Activated naive CD4-positive, alpha-beta T cell treated with anti-CD3 and anti-CD28 coated beads for 36 hours (primary cell): ENCODE measurements at regions not wholly inside any gene's neighbourhood (a gene's known extent, or its start where the extent isn't known, plus 50 kb on each side); places are given as distances from the start of the nearest gene placed in this dataset.

Experiments
- CTCF ChIA-PET: fragments of 350-600 bp; sonication (Branson Sonifier 250); formaldehyde crosslinking; loops from one replicate; lab custom pipeline; 2021; ENCODE audit warnings: antibody characterized with exemption; lab: Charles Lee
- DNase-seq: peaks from one replicate; pipeline ENCODE4 v3.0.0-alpha.2; 2020
- H3K27ac Mint-ChIP-seq: one replicate; pipeline ENCODE4 v1.8.0; 2021; ENCODE audit warnings: mild to moderate bottlenecking, mixed read lengths
- H3K27me3 Mint-ChIP-seq: one replicate; pipeline ENCODE4 v1.8.0; 2021; ENCODE audit warnings: low read depth, mixed read lengths
- H3K36me3 Mint-ChIP-seq: one replicate; pipeline ENCODE4 v1.8.0; 2021; ENCODE audit warnings: low read depth, mixed read lengths
- H3K4me1 Mint-ChIP-seq: one replicate; pipeline ENCODE4 v1.8.0; 2021; ENCODE audit warnings: low read depth, mixed read lengths
- H3K4me3 Mint-ChIP-seq: one replicate; pipeline ENCODE4 v1.8.0; 2021; ENCODE audit warnings: mild to moderate bottlenecking, moderate library complexity, mixed read lengths
- H3K9me3 Mint-ChIP-seq: one replicate; pipeline ENCODE4 v1.8.0; 2021; ENCODE audit warnings: mixed read lengths
- intact Hi-C: fragments of 100-400 bp; cut with micrococcal nuclease; formaldehyde crosslinking; loops from one replicate; pipeline ENCODE4 v1.15.1; 2023

DNA sequence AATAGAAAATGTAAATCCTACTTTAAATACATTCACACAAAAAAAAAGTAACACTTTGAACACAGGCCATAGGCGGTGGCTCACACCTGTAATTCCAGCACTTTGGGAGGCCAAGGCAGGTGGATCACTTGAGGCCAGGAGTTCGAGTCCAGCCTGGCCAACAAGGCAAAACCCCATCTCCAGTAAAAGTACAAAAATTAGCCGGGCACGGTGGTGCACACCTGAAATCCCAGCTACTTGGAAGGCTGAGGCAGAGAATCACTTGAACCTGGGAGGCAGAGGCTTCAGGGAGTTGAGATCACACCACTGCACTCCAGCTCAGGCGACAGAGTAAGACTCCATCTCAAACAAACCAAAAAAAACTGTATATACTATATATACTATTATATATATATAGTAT lies 303.6 kb downstream of the BCL11A start:
- Mint-ChIP-seq H3K4me1 (no peaks in the 10 kb centered on the region), H3K27ac (no peak overlapping the region)
- CTCF ChIA-PET: no interaction called here

GRCh38 chr2:60247471-60247870 lies 306.0 kb downstream of the BCL11A start:
- Mint-ChIP-seq H3K27ac (no peak overlapping the region), H3K4me3 (no peak overlapping the region), H3K9me3 (no peaks in the 10 kb centered on the region), H3K4me1 (no peaks in the 10 kb centered on the region), H3K36me3 (no peaks in the 10 kb centered on the region), H3K27me3 (peaks cover 3% of the 10 kb centered on the region)
- no peak for DNase-seq
- CTCF ChIA-PET: no interaction called here
- intact Hi-C loops: no loop called here

More for the DNA sequence above, 303.6 kb downstream of the BCL11A start:
- intact Hi-C loops: no loop called here
- Mint-ChIP-seq H3K4me3 (no peak overlapping the region), H3K9me3 (no peaks in the 10 kb centered on the region), H3K27me3 (no peaks in the 10 kb centered on the region), H3K36me3 (no peaks in the 10 kb centered on the region)
- no peak for DNase-seq

- H3K9me3 Mint-ChIP-seq: no peaks in the 10 kb centered on the region
- no peak for DNase-seq
- H3K27ac Mint-ChIP-seq: no peak overlapping the region
- peaks cover 3% of the 10 kb centered on the region for H3K27me3 Mint-ChIP-seq
- no peaks in the 10 kb centered on the region for H3K36me3 Mint-ChIP-seq
- no peak overlapping the region for H3K4me3 Mint-ChIP-seq
- intact Hi-C loops: no loop called here
- CTCF ChIA-PET: no interaction called here
- no peaks in the 10 kb centered on the region for H3K4me1 Mint-ChIP-seq
Observed at GRCh38 chr2:60246583-60246982, 306.9 kb downstream of the BCL11A start.

DNA sequence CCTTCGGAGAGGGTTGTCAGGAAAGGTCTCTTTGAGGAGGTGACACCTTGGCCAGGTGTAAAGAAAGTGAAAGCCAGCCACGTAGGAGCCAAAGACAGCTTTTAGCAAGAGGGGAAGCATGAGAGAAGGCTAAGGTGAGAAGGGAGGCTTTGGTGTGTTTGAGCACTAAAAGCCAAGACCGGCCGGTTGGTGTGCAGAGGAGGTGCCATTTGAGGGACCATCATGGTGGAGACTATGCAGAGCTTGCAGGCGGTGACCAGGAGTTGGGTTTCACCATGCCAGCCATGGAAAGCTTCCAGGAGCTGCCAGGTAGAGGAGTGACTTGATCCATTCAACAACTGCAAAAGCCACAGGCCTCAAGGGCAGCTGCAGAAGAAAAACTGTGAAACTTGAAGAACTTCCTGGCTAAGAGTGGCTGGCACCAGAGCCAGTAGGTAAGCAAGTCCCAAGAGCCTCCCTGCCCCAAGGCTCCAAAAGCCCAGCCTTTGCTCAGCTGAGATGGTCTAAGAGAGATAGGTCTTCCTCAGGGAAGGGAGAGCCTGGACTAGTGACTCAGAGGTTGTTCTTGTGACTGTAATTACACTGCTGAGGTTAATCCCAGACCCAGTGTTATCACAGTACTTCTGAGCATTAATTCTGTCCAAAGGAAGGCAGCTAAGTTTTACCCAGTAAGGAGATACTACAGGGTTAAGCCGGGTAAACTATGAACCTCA lies 319.0 kb downstream of the BCL11A start:
- Mint-ChIP-seq H3K27me3 (no peaks in the 10 kb centered on the region), H3K36me3 (no peaks in the 10 kb centered on the region)
- CTCF ChIA-PET: no interaction called here

GRCh38 chr2:60230596-60230995 lies 322.9 kb downstream of the BCL11A start:
- H3K27me3 Mint-ChIP-seq: peaks cover 1% of the 10 kb centered on the region
- H3K36me3 Mint-ChIP-seq: no peaks in the 10 kb centered on the region
- intact Hi-C loops: no loop called here
- H3K9me3 Mint-ChIP-seq: peaks cover 5% of the 10 kb centered on the region
- DNase-seq: no peak
- H3K4me3 Mint-ChIP-seq: no peak overlapping the region
- H3K4me1 Mint-ChIP-seq: no peaks in the 10 kb centered on the region
- CTCF ChIA-PET: no interaction called here
- H3K27ac Mint-ChIP-seq: no peak overlapping the region

More for the DNA sequence above, 319.0 kb downstream of the BCL11A start:
- no peaks in the 10 kb centered on the region for H3K4me1 Mint-ChIP-seq
- no peak overlapping the region for H3K4me3 Mint-ChIP-seq
- no peak for DNase-seq
- peaks cover 6% of the 10 kb centered on the region for H3K9me3 Mint-ChIP-seq
- no peak overlapping the region for H3K27ac Mint-ChIP-seq
- intact Hi-C loops: no loop called here

DNA sequence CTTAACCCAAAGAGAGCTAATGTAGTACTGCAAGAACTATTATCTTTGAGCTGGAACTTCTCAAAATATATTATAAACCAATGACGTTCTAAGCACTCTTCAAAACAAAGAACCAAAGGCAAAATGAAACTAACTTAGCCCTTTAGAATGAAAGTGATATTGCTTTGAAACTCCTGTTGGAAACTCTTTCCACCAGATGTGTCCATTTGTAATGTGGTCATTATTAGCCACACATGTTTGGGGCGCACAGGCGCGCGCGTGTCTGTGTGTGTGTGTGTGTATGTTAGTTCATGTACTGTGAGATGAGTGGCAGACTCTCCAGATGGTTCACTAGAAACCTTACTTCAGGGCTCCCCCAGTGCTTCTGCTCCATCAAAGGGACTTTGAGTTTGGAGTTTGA lies 323.4 kb downstream of the BCL11A start:
- Mint-ChIP-seq H3K4me3 (no peak overlapping the region), H3K4me1 (no peaks in the 10 kb centered on the region), H3K27me3 (peaks cover 1% of the 10 kb centered on the region), H3K27ac (no peak overlapping the region), H3K36me3 (no peaks in the 10 kb centered on the region), H3K9me3 (peaks cover 5% of the 10 kb centered on the region)
- CTCF ChIA-PET: no interaction called here
- DNase-seq: no peak
- intact Hi-C loops: no loop called here

DNA sequence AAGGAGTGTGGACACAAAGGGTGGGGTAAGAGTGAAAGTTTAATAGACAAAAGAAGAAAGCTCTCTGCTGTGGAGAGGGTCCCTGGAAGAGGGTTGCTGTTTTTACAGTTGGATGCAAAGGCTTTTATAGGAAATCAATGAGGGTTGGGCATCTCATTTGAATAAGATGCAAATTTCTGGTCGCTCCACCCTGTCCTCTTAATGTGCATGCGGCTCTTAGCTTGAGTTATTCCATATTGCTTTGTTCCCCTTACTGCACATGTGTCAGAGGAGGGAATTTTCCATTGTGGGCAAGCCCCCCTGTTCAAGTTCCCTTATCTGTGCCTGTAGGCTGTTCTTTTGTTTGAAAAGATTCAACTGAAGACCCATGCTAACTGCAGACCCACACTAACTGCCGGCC lies 326.5 kb downstream of the BCL11A start:
- H3K9me3 Mint-ChIP-seq: peaks cover 2% of the 10 kb centered on the region
- CTCF ChIA-PET: no interaction called here
- H3K36me3 Mint-ChIP-seq: no peaks in the 10 kb centered on the region
- DNase-seq: no peak
- H3K4me3 Mint-ChIP-seq: no peak overlapping the region
- H3K27me3 Mint-ChIP-seq: peaks cover 1% of the 10 kb centered on the region
- intact Hi-C loops: no loop called here
- no peaks in the 10 kb centered on the region for H3K4me1 Mint-ChIP-seq
- no peak overlapping the region for H3K27ac Mint-ChIP-seq

DNA sequence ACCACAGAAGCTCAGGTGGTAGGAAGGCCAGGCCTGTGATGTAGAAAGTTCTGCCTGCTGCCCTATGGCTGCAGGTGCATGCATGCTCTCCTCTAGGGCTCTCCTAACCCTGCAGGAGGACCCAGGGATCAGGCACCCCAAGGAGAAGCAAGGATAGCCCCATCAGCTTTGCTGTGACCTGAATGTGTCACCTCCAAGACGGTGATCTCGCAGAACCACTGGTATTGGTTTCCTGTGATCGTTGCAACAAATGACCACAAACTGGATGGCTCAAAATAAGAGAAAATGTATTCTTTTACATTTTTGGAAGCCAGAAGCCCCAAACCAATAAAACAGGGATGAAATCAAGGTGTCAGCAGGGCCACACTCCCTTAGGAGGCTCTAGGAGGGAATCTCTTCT lies 327.3 kb downstream of the BCL11A start:
- Mint-ChIP-seq H3K4me3 (no peak overlapping the region), H3K4me1 (no peaks in the 10 kb centered on the region), H3K27me3 (peaks cover 1% of the 10 kb centered on the region), H3K36me3 (no peaks in the 10 kb centered on the region), H3K27ac (no peak overlapping the region), H3K9me3 (no peaks in the 10 kb centered on the region)
- DNase-seq: no peak
- CTCF ChIA-PET: no interaction called here
- intact Hi-C loops: no loop called here

GRCh38 chr2:60223859-60224258 lies 329.6 kb downstream of the BCL11A start:
- Mint-ChIP-seq H3K36me3 (no peaks in the 10 kb centered on the region), H3K9me3 (no peaks in the 10 kb centered on the region), H3K27me3 (no peaks in the 10 kb centered on the region), H3K27ac (no peak overlapping the region), H3K4me1 (no peaks in the 10 kb centered on the region), H3K4me3 (no peak overlapping the region)
- DNase-seq: no peak
- CTCF ChIA-PET: no interaction called here
- intact Hi-C loops: no loop called here

DNA sequence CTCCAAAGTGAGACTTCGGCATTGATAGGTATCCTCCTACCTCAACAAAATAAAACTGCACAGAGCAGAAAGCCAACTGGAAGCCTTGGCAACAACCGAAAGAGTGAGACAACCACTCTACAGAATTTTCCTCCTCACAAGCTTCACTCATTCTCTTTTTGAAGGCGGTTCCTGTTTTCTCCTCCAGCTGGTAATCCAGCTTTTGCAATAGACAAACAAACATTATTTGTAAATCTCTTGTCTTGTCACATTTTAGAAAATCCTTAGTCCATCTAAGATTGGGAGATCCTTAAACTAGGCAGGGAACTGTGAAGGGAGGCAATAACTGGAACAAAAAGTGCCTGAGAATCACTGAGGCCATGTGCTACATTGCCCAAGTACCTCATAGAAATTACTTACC lies 332.4 kb downstream of the BCL11A start:
- no peak overlapping the region for H3K27ac Mint-ChIP-seq
- H3K9me3 Mint-ChIP-seq: no peaks in the 10 kb centered on the region
- no peaks in the 10 kb centered on the region for H3K27me3 Mint-ChIP-seq
- intact Hi-C loops: no loop called here
- no peak overlapping the region for H3K4me3 Mint-ChIP-seq
- no peaks in the 10 kb centered on the region for H3K4me1 Mint-ChIP-seq
- no peak for DNase-seq
- CTCF ChIA-PET: no interaction called here
- H3K36me3 Mint-ChIP-seq: no peaks in the 10 kb centered on the region

GRCh38 chr2:60219536-60219935 lies 333.9 kb downstream of the BCL11A start:
- H3K4me3 Mint-ChIP-seq: no peak overlapping the region
- intact Hi-C loops: no loop called here
- H3K27ac Mint-ChIP-seq: no peak overlapping the region
- no peaks in the 10 kb centered on the region for H3K4me1 Mint-ChIP-seq
- H3K36me3 Mint-ChIP-seq: no peaks in the 10 kb centered on the region
- no peak for DNase-seq
- CTCF ChIA-PET: no interaction called here
- no peaks in the 10 kb centered on the region for H3K27me3 Mint-ChIP-seq
- H3K9me3 Mint-ChIP-seq: no peaks in the 10 kb centered on the region

GRCh38 chr2:60216452-60216995 lies 336.9 kb downstream of the BCL11A start:
- CTCF ChIA-PET: no interaction called here
- H3K4me1 Mint-ChIP-seq: no peaks in the 10 kb centered on the region
- H3K9me3 Mint-ChIP-seq: no peaks in the 10 kb centered on the region
- H3K27me3 Mint-ChIP-seq: no peaks in the 10 kb centered on the region
- no peak overlapping the region for H3K27ac Mint-ChIP-seq
- no peak overlapping the region for H3K4me3 Mint-ChIP-seq
- no peaks in the 10 kb centered on the region for H3K36me3 Mint-ChIP-seq
- intact Hi-C loops: no loop called here
- no peak for DNase-seq

DNA sequence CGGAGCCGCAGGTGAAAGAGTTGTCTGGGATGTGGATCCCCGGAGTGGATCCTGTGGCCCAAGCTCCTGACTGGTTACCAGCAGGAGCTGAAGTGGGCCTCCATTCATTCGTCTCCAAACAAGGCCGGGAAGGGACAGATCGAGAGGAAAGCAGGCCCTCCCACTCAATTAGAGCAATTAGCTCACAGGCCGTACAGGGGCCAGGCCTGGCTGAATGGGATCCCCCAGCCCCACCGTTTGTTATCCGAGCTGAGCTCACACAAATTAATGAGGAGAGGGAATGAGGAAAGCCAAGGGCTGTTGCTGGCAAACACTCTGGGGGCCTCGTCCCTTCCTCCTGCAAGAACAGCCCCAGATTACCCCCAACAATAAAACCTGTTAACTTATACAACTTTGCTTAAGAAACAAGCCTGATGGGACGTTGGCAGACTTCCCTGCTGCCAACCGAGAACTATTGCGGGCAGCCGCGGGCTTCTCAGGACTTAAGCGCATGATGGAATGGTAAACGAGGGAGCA lies 338.0 kb downstream of the BCL11A start:
- H3K4me3 Mint-ChIP-seq: no peak overlapping the region
- intact Hi-C loops: no loop called here
- H3K9me3 Mint-ChIP-seq: no peaks in the 10 kb centered on the region
- no peak for DNase-seq
- H3K36me3 Mint-ChIP-seq: no peaks in the 10 kb centered on the region
- H3K4me1 Mint-ChIP-seq: no peaks in the 10 kb centered on the region
- CTCF ChIA-PET: no interaction called here
- H3K27ac Mint-ChIP-seq: no peak overlapping the region
- no peaks in the 10 kb centered on the region for H3K27me3 Mint-ChIP-seq
